AG09309 (cell line): ENCODE measurements at regions not wholly inside any gene's neighbourhood (a gene's known extent, or its start where the extent isn't known, plus 50 kb on each side); places are given as distances from the start of the nearest gene placed in this dataset.

Experiments used
- DNase-seq: peaks from one replicate; pipeline ENCODE4 v3.0.0-alpha.2; 2010; ENCODE audit warnings: low read depth
- H3K4me3 ChIP-seq: 2 replicates; pipeline ENCODE4 v1.5.1; 2011; ENCODE audit warnings: mild to moderate bottlenecking, low read depth, low read length, moderate library complexity; ENCODE audit not compliant: control insufficient read depth
- TF ChIP-seq, protein P1 (sequence below): IDR thresholded peaks from 2 replicates; pipeline ENCODE4 v1.5.1; 2011; ENCODE audit warnings: mild to moderate bottlenecking, low read depth, low read length, inconsistent platforms; ENCODE audit not compliant: insufficient read depth, control insufficient read depth; ENCODE audit errors: missing control alignments

GRCh38 chr5:107247427-107247826 is 423.3 kb downstream of the EFNA5 start:
- TF ChIP-seq, protein P1, sequence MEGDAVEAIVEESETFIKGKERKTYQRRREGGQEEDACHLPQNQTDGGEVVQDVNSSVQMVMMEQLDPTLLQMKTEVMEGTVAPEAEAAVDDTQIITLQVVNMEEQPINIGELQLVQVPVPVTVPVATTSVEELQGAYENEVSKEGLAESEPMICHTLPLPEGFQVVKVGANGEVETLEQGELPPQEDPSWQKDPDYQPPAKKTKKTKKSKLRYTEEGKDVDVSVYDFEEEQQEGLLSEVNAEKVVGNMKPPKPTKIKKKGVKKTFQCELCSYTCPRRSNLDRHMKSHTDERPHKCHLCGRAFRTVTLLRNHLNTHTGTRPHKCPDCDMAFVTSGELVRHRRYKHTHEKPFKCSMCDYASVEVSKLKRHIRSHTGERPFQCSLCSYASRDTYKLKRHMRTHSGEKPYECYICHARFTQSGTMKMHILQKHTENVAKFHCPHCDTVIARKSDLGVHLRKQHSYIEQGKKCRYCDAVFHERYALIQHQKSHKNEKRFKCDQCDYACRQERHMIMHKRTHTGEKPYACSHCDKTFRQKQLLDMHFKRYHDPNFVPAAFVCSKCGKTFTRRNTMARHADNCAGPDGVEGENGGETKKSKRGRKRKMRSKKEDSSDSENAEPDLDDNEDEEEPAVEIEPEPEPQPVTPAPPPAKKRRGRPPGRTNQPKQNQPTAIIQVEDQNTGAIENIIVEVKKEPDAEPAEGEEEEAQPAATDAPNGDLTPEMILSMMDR, result no peak

DNA sequence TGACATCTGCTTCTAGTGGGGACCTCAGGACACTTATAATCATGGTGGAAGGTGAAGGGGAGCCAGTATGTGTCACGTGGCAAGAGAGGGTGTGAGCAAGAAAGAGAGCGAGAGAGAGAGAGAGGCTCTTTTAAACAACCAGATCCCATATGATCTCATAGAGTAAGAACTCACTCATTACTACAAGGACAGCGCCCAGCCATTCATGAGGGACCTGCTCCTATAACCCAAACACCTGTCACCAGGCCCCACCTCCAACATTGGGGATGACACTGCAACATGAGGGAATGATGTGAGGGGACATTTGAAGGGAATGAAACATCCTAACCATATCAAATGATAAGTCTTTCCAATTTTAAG is 427.5 kb downstream of the EFNA5 start:
- TF ChIP-seq, protein P1, result no peak
- no peak for DNase-seq
- H3K4me3 ChIP-seq, result no peak overlapping the region

More at GRCh38 chr5:107247427-107247826, 423.3 kb downstream of the EFNA5 start:
- no peak overlapping the region for H3K4me3 ChIP-seq
- no peak for DNase-seq

- TF ChIP-seq, protein P1, result no peak
- DNase-seq, result no peak
- H3K4me3 ChIP-seq, result no peak overlapping the region
Measured at GRCh38 chr5:107242411-107243219, 428.1 kb downstream of the EFNA5 start.

DNA sequence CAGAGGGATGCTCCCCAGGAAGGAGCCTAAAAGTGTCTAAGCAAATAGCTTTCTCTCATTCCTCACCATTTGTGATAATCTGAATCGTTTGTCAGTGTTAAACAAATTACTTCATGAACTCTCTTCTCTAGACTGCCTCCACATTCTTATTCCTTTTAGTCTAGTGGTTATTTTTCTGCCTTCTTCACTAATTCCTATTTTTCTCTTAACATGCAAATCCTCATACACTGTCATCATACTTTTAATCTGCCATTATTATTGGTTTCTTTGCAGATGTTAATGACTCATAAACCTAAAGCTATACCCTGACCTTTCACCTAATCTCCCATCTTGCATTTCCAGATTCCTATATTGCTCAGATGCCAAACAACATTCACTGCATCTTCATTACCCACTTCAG is 428.9 kb downstream of the EFNA5 start:
- no peak overlapping the region for H3K4me3 ChIP-seq
- TF ChIP-seq, protein P1, result no peak
- no peak for DNase-seq

- H3K4me3 ChIP-seq, result no peak overlapping the region
- TF ChIP-seq, protein P1, result no peak
- DNase-seq, result no peak
Measured at GRCh38 chr5:107235167-107235566, 435.6 kb downstream of the EFNA5 start.

- no peak overlapping the region for H3K4me3 ChIP-seq
- DNase-seq, result no peak
Measured at GRCh38 chr5:107232788-107233187, 437.9 kb downstream of the EFNA5 start.

More at GRCh38 chr5:107232788-107233187, 437.9 kb downstream of the EFNA5 start:
- TF ChIP-seq, protein P1, result no peak
